Natural killer cell (primary cell): ENCODE measurements at regions not wholly inside any gene's neighbourhood (a gene's known extent, or its start where the extent isn't known, plus 50 kb on each side); places are given as distances from the start of the nearest gene placed in this dataset.

Experiments used
- ATAC-seq, 3 donors: fragments of 150-1000 bp in 2 of 3; fragments of 200-7000 bp in 1 of 3; cut with Tn5 transposase; 1 replicate in 1 of 3; 2 replicates in 2 of 3; pipeline ENCODE4 v1.10.0; 2021; ENCODE audit warnings: mild to moderate bottlenecking in 2 of 3, moderate library complexity in 2 of 3
- DNase-seq, 2 donors: peaks; one replicate each; pipeline versions ENCODE4 v3.0.0 to v3.0.0-alpha.2; 2013 to 2021; ENCODE audit warnings: mixed read lengths in 1 of 2
- H3K27ac ChIP-seq: one replicate; pipeline ENCODE4 v1.5.1; 2013; ENCODE audit warnings: mild to moderate bottlenecking, low read length
- H3K27me3 ChIP-seq: one replicate; pipeline ENCODE4 v1.6.1; 2013; ENCODE audit warnings: low read length; ENCODE audit not compliant: control insufficient read depth, insufficient read depth
- H3K36me3 ChIP-seq: one replicate; pipeline ENCODE4 v1.6.1; 2013; ENCODE audit warnings: low read length; ENCODE audit not compliant: control insufficient read depth, insufficient read depth
- H3K4me1 ChIP-seq: one replicate; pipeline ENCODE4 v1.6.1; 2013; ENCODE audit warnings: low read length; ENCODE audit not compliant: control insufficient read depth, insufficient read depth
- H3K4me3 ChIP-seq: one replicate; pipeline ENCODE4 v1.5.1; 2013; ENCODE audit warnings: low read length
- H3K9me3 ChIP-seq: one replicate; pipeline ENCODE4 v1.6.1; 2013; ENCODE audit warnings: low read length; ENCODE audit not compliant: control insufficient read depth, insufficient read depth
- H3K27ac Mint-ChIP-seq, 2 donors: one replicate each; pipeline ENCODE4 v1.8.0; 2022; ENCODE audit warnings: mild to moderate bottlenecking in 2 of 2, mixed read lengths in 2 of 2, moderate library complexity in 1 of 2
- H3K27me3 Mint-ChIP-seq, 2 donors: one replicate each; pipeline ENCODE4 v1.8.0; 2022; ENCODE audit warnings: low read depth in 2 of 2, mixed read lengths in 2 of 2
- H3K36me3 Mint-ChIP-seq: one replicate; pipeline ENCODE4 v1.8.0; 2022; ENCODE audit warnings: mixed read lengths
- H3K4me1 Mint-ChIP-seq, 2 donors: one replicate each; pipeline ENCODE4 v1.8.0; 2022; ENCODE audit warnings: mixed read lengths in 2 of 2
- H3K4me3 Mint-ChIP-seq: one replicate; pipeline ENCODE4 v1.8.0; 2022; ENCODE audit warnings: mild to moderate bottlenecking, moderate library complexity, mixed read lengths
- H3K9me3 Mint-ChIP-seq, 2 donors: one replicate each; pipeline ENCODE4 v1.8.0; 2022; ENCODE audit warnings: mixed read lengths in 2 of 2
- WGBS: methylation state at CpG from one replicate; pipeline ENCODE4 v1.1.7; 2013; ENCODE audit warnings: missing lambda C conversion rate; ENCODE audit not compliant: insufficient coverage; 5-methylcytosine and 5-hydroxymethylcytosine counted together
- intact Hi-C: fragments of 100-400 bp; cut with micrococcal nuclease; formaldehyde crosslinking; loops from one replicate; pipeline ENCODE4 v1.14.2; 2022
- TF ChIP-seq, protein P1 (sequence below): fragments of 200-600 bp; IDR thresholded peaks from one replicate; pipeline ENCODE4 v1.8.0; 2022; ENCODE audit warnings: antibody characterized with exemption

DNA sequence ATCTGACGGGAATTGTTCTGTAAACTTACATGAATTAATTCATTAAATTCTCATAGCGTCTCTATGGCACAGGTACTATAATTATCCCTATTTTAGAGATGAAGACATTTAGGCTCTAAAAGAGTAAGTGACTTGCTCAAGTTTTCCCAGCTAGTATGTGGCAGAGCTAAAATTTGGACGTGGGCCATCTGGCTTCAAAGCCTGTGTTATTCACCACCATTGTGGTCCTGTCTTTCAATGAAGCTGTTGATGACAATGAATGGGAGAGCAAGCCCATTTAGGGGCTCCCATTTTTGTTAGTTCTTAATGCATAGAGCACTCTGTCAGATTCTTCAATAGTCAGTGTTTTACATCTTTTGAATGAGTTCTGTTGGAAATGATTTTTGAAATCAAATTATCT, 236.0 kb upstream of the CD180 start:
- Mint-ChIP-seq H3K4me1 (peaks cover 0 to 3% of the 10 kb centered on the region in 2 donors), H3K27me3 (no peaks in the 10 kb centered on the region), H3K9me3 (no peaks in the 10 kb centered on the region), H3K27ac (no peak overlapping the region), H3K4me3 (no peak overlapping the region), H3K36me3 (no peaks in the 10 kb centered on the region)
- Histone ChIP-seq H3K27ac (no peak overlapping the region), H3K4me1 (no peaks in the 10 kb centered on the region), H3K36me3 (no peaks in the 10 kb centered on the region), H3K27me3 (no peaks in the 10 kb centered on the region), H3K9me3 (no peaks in the 10 kb centered on the region), H3K4me3 (no peak overlapping the region)
- ATAC-seq (no peak), DNase-seq (no peak)
- TF ChIP-seq, protein P1, sequence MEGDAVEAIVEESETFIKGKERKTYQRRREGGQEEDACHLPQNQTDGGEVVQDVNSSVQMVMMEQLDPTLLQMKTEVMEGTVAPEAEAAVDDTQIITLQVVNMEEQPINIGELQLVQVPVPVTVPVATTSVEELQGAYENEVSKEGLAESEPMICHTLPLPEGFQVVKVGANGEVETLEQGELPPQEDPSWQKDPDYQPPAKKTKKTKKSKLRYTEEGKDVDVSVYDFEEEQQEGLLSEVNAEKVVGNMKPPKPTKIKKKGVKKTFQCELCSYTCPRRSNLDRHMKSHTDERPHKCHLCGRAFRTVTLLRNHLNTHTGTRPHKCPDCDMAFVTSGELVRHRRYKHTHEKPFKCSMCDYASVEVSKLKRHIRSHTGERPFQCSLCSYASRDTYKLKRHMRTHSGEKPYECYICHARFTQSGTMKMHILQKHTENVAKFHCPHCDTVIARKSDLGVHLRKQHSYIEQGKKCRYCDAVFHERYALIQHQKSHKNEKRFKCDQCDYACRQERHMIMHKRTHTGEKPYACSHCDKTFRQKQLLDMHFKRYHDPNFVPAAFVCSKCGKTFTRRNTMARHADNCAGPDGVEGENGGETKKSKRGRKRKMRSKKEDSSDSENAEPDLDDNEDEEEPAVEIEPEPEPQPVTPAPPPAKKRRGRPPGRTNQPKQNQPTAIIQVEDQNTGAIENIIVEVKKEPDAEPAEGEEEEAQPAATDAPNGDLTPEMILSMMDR = no peak
- 81% methylated on average over 1 of the region's 3 CpGs for WGBS
- intact Hi-C loops = no loop called here

DNA sequence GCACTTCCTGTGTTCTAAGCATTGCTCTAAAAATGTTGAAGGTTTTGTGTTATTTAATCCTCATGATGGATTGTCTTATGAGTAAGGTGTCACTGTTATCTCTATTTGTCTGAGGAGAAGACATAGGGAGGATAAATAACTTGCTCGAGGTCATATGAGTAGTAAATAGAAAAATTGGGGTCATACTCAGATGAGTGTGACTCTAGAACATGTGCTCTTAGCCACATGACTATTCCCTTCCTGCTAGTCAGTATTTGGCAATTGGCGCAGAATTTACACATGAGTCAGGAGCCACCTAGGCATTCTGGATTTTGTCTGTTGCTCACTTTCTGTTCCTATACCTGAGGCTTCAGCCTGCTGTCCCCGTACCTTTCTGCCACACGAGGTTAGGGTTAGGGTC, 234.6 kb upstream of the CD180 start:
- H3K36me3 Mint-ChIP-seq = no peaks in the 10 kb centered on the region
- no peak overlapping the region for H3K4me3 ChIP-seq
- H3K4me3 Mint-ChIP-seq = no peak overlapping the region
- H3K4me1 Mint-ChIP-seq = no peaks in the 10 kb centered on the region
- H3K9me3 ChIP-seq = no peaks in the 10 kb centered on the region
- intact Hi-C loops = no loop called here
- no peaks in the 10 kb centered on the region for H3K27me3 Mint-ChIP-seq
- no peaks in the 10 kb centered on the region for H3K9me3 Mint-ChIP-seq
- TF ChIP-seq, protein P1 = no peak
- no peaks in the 10 kb centered on the region for H3K36me3 ChIP-seq
- no peak overlapping the region for H3K27ac ChIP-seq
- no peak overlapping the region for H3K27ac Mint-ChIP-seq
- ATAC-seq (no peak), DNase-seq (no peak)
- no peaks in the 10 kb centered on the region for H3K27me3 ChIP-seq
- H3K4me1 ChIP-seq = no peaks in the 10 kb centered on the region
- 96% methylated on average over 3 of the region's 4 CpGs for WGBS

DNA sequence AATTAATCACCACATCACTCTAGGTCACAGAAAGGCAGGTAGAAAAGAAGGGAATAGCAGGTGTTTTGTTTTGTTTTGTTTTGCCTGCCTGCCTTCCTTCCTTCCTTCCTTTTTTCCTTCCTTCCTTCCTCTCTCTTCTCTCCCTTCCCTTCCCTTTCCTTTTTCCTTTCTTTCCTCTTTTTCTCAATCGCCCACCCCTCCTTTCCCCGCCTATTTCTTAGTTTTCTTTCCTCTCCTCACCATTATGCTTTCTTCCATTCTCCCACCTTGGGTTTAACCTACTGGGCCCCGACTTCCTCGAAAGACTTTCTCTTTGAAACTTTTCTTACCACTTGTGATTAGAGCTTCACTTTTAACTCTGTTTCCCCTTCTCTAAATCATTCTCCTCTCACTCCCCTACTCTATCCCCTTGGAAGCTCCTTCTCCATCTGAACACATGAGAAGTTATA, 231.3 kb upstream of the CD180 start:
- no peak for ATAC-seq
- Mint-ChIP-seq H3K27me3 (no peaks in the 10 kb centered on the region), H3K4me3 (no peak overlapping the region), H3K4me1 (no peaks in the 10 kb centered on the region), H3K36me3 (no peaks in the 10 kb centered on the region), H3K27ac (no peak overlapping the region), H3K9me3 (no peaks in the 10 kb centered on the region)
- Histone ChIP-seq H3K27ac (no peak overlapping the region), H3K27me3 (no peaks in the 10 kb centered on the region), H3K9me3 (no peaks in the 10 kb centered on the region), H3K4me3 (no peak overlapping the region), H3K4me1 (no peaks in the 10 kb centered on the region), H3K36me3 (no peaks in the 10 kb centered on the region)
- intact Hi-C loops = no loop called here
- 94% methylated on average over 4 of the region's 4 CpGs for WGBS
- TF ChIP-seq, protein P1 = no peak
- no peak for DNase-seq
